ENCODE measurements at regions not wholly inside any gene's neighbourhood (a gene's known extent, or its start where the extent isn't known, plus 50 kb on each side); places are given as distances from the start of the nearest gene placed in this dataset.
"Not testable (repeated sequence)": the region's sequence is repeated elsewhere in the genome, so short reads cannot be mapped to it uniquely, and the experiment has no call there.

GRCh38 chr1:30135698-30136097, 587.7 kb downstream of the MATN1 start:
- DNase-seq, result no peak

GRCh38 chr1:30134466-30135217, 588.7 kb downstream of the MATN1 start:
- no peak for DNase-seq

- no peak for DNase-seq
Measured at GRCh38 chr1:30133414-30134055, 589.9 kb downstream of the MATN1 start.

- no peak for DNase-seq
Measured at GRCh38 chr1:30132602-30133286, 590.6 kb downstream of the MATN1 start.

GRCh38 chr1:30130566-30130965, 592.8 kb downstream of the MATN1 start:
- DNase-seq, result not testable (repeated sequence)

- DNase-seq, result no peak
Measured at GRCh38 chr1:30130099-30130498, 593.3 kb downstream of the MATN1 start.

- no peak for DNase-seq
Measured at GRCh38 chr1:30129421-30130055, 593.8 kb downstream of the MATN1 start.

- DNase-seq, result no peak
Measured at GRCh38 chr1:30129001-30129408, 594.4 kb downstream of the MATN1 start.

GRCh38 chr1:30126848-30127247, 596.5 kb downstream of the MATN1 start:
- no peak for DNase-seq

GRCh38 chr1:30125821-30126170, 597.6 kb downstream of the MATN1 start:
- DNase-seq, result no peak

- DNase-seq, result no peak
Measured at GRCh38 chr1:30125021-30125820, 598.2 kb downstream of the MATN1 start.

- DNase-seq, result no peak
Measured at GRCh38 chr1:30123896-30124295, 599.5 kb downstream of the MATN1 start.

GRCh38 chr1:30123036-30123435, 600.3 kb downstream of the MATN1 start:
- no peak for DNase-seq

- DNase-seq, result no peak
Measured at GRCh38 chr1:30120245-30121000, 603.0 kb downstream of the MATN1 start.

- no peak for DNase-seq
Measured at GRCh38 chr1:30117685-30118084, 605.7 kb downstream of the MATN1 start.

- DNase-seq, result peak; percentile 38
Measured at GRCh38 chr1:30111431-30111830, 612.0 kb downstream of the MATN1 start.

GRCh38 chr1:30110846-30111245, 612.5 kb downstream of the MATN1 start:
- DNase-seq, result no peak

- DNase-seq, result peak; percentile 19
Measured at GRCh38 chr1:30109853-30110252, 613.5 kb downstream of the MATN1 start.

- DNase-seq, result no peak
Measured at GRCh38 chr1:30108186-30108585, 615.2 kb downstream of the MATN1 start.

GRCh38 chr1:30106125-30106524, 617.3 kb downstream of the MATN1 start:
- DNase-seq, result no peak

- no peak for DNase-seq
Measured at GRCh38 chr1:30104551-30104950, 618.8 kb downstream of the MATN1 start.

Measured in hindlimb muscle (tissue), 1 donor.